Nephron (organoid): ENCODE measurements at regions not wholly inside any gene's neighbourhood (a gene's known extent, or its start where the extent isn't known, plus 50 kb on each side); places are given as distances from the start of the nearest gene placed in this dataset.

ENCODE experiments used
- H3K27ac Mint-ChIP-seq, 3 experiments: 2 replicates each; pipeline ENCODE4 v1.8.0; 2020; ENCODE audit warnings: mixed read lengths in 3 of 3, mild to moderate bottlenecking in 2 of 3, moderate library complexity in 1 of 3
- H3K27me3 Mint-ChIP-seq: 2 replicates; pipeline ENCODE4 v1.8.0; 2021; ENCODE audit warnings: low read depth, mild to moderate bottlenecking, moderate library complexity, mixed read lengths
- H3K36me3 Mint-ChIP-seq: 2 replicates; pipeline ENCODE4 v1.8.0; 2020; ENCODE audit warnings: low read depth, mixed read lengths
- H3K4me1 Mint-ChIP-seq: 2 replicates; pipeline ENCODE4 v1.8.0; 2020; ENCODE audit warnings: mixed read lengths
- H3K4me3 Mint-ChIP-seq, 3 experiments: 2 replicates each; pipeline ENCODE4 v1.8.0; 2020; ENCODE audit warnings: mild to moderate bottlenecking in 3 of 3, mixed read lengths in 3 of 3, moderate library complexity in 2 of 3
- H3K9me3 Mint-ChIP-seq: 2 replicates; pipeline ENCODE4 v1.8.0; 2020; ENCODE audit warnings: mixed read lengths
- CTCF ChIP-seq, 3 experiments: fragments of 200-600 bp; sonication (generic); IDR thresholded peaks; one replicate each; pipeline ENCODE4 v1.5.0; 2021; ENCODE audit warnings: antibody characterized with exemption in 3 of 3; ENCODE audit not compliant: unreplicated experiment in 3 of 3

GRCh38 chr15:91784973-91785709 lies 68.4 kb upstream of the SLCO3A1 start:
- H3K4me3 Mint-ChIP-seq: no peak overlapping the region
- TF ChIP-seq CTCF (IDR thresholded peaks at IDR 0.05; ENCODE audit: unreplicated experiment in 3 of 3): no peak
- H3K4me1 Mint-ChIP-seq: peaks cover 11% of the 10 kb centered on the region
- H3K27me3 Mint-ChIP-seq: no peaks in the 10 kb centered on the region
- no peaks in the 10 kb centered on the region for H3K36me3 Mint-ChIP-seq
- no peaks in the 10 kb centered on the region for H3K9me3 Mint-ChIP-seq
- no peak overlapping the region for H3K27ac Mint-ChIP-seq

- no peak for TF ChIP-seq CTCF (IDR thresholded peaks at IDR 0.05; ENCODE audit: unreplicated experiment in 3 of 3)
- Mint-ChIP-seq H3K4me1 (no peaks in the 10 kb centered on the region), H3K27ac (no peak overlapping the region), H3K4me3 (no peak overlapping the region), H3K27me3 (no peaks in the 10 kb centered on the region), H3K9me3 (no peaks in the 10 kb centered on the region), H3K36me3 (no peaks in the 10 kb centered on the region)
Measured at GRCh38 chr15:91787198-91787597, 66.3 kb upstream of the SLCO3A1 start.

- Mint-ChIP-seq H3K36me3 (no peaks in the 10 kb centered on the region), H3K27ac (no peak overlapping the region), H3K9me3 (no peaks in the 10 kb centered on the region), H3K27me3 (no peaks in the 10 kb centered on the region), H3K4me1 (no peaks in the 10 kb centered on the region), H3K4me3 (no peak overlapping the region)
- no peak for TF ChIP-seq CTCF (IDR thresholded peaks at IDR 0.05; ENCODE audit: unreplicated experiment in 3 of 3)
Measured at GRCh38 chr15:91789136-91789535, 64.4 kb upstream of the SLCO3A1 start.

GRCh38 chr15:91790836-91791235 lies 62.7 kb upstream of the SLCO3A1 start:
- no peak for TF ChIP-seq CTCF (IDR thresholded peaks at IDR 0.05; ENCODE audit: unreplicated experiment in 3 of 3)
- H3K4me3 Mint-ChIP-seq: no peak overlapping the region
- peaks cover 6% of the 10 kb centered on the region for H3K4me1 Mint-ChIP-seq
- H3K27me3 Mint-ChIP-seq: no peaks in the 10 kb centered on the region
- H3K36me3 Mint-ChIP-seq: no peaks in the 10 kb centered on the region
- H3K9me3 Mint-ChIP-seq: no peaks in the 10 kb centered on the region
- H3K27ac Mint-ChIP-seq: no peak overlapping the region

- Mint-ChIP-seq H3K27ac (no peak overlapping the region), H3K4me3 (no peak overlapping the region), H3K36me3 (no peaks in the 10 kb centered on the region), H3K27me3 (no peaks in the 10 kb centered on the region), H3K4me1 (peaks cover 6% of the 10 kb centered on the region), H3K9me3 (no peaks in the 10 kb centered on the region)
- TF ChIP-seq CTCF (IDR thresholded peaks at IDR 0.05; ENCODE audit: unreplicated experiment in 3 of 3): no peak
Measured at GRCh38 chr15:91793771-91794170, 59.7 kb upstream of the SLCO3A1 start.

GRCh38 chr15:91795235-91795634 lies 58.3 kb upstream of the SLCO3A1 start:
- no peaks in the 10 kb centered on the region for H3K36me3 Mint-ChIP-seq
- TF ChIP-seq CTCF (IDR thresholded peaks at IDR 0.05; ENCODE audit: unreplicated experiment in 3 of 3): no peak
- no peak overlapping the region for H3K27ac Mint-ChIP-seq
- H3K4me1 Mint-ChIP-seq: peaks cover 6% of the 10 kb centered on the region
- no peaks in the 10 kb centered on the region for H3K9me3 Mint-ChIP-seq
- peaks cover 2% of the 10 kb centered on the region for H3K27me3 Mint-ChIP-seq
- H3K4me3 Mint-ChIP-seq: no peak overlapping the region
